Breast epithelium (tissue), 3 donors: ENCODE measurements at regions not wholly inside any gene's neighbourhood (a gene's known extent, or its start where the extent isn't known, plus 50 kb on each side); places are given as distances from the start of the nearest gene placed in this dataset.

Source experiments
- CTCF ChIP-seq, 3 donors: fragments of 450-650 bp; IDR thresholded peaks; one replicate each; pipeline ENCODE4 v1.5.1; 2016 to 2017; ENCODE audit warnings: antibody characterized with exemption in 3 of 3, mild to moderate bottlenecking in 3 of 3, moderate library complexity in 3 of 3
- POLR2A ChIP-seq: fragments of 450-650 bp; IDR thresholded peaks from one replicate; pipeline ENCODE4 v1.6.1; 2016; ENCODE audit warnings: antibody characterized with exemption, mild to moderate bottlenecking, moderate library complexity
- POLR2AphosphoS5 ChIP-seq, 3 donors: sonication (generic); formaldehyde crosslinking; IDR thresholded peaks; one replicate each; pipeline ENCODE4 v1.6.1; 2017; ENCODE audit warnings: antibody characterized with exemption in 3 of 3

GRCh38 chr7:33719059-33719581 lies 186.2 kb upstream of the BMPER start:
- no peak for TF ChIP-seq CTCF (IDR thresholded peaks at IDR 0.05)
- no peak for TF ChIP-seq POLR2AphosphoS5 (IDR thresholded peaks at IDR 0.05)
- no peak for TF ChIP-seq POLR2A
